Activated CD8-positive, alpha-beta memory T cell treated with anti-CD3 and anti-CD28 coated beads for 4 hours (primary cell): ENCODE measurements at regions not wholly inside any gene's neighbourhood (a gene's known extent, or its start where the extent isn't known, plus 50 kb on each side); places are given as distances from the start of the nearest gene placed in this dataset.
A peak's percentile ranks its signal among the peaks of the same experiment; 100 is the strongest.
"Not testable (repeated sequence)": the region's sequence is repeated elsewhere in the genome, so short reads cannot be mapped to it uniquely, and the experiment has no call there.

Experiments used
- DNase-seq, 2 donors: peaks; one replicate each; pipeline ENCODE4 v3.0.0-alpha.2; 2020; ENCODE audit warnings: low read depth in 2 of 2

DNA sequence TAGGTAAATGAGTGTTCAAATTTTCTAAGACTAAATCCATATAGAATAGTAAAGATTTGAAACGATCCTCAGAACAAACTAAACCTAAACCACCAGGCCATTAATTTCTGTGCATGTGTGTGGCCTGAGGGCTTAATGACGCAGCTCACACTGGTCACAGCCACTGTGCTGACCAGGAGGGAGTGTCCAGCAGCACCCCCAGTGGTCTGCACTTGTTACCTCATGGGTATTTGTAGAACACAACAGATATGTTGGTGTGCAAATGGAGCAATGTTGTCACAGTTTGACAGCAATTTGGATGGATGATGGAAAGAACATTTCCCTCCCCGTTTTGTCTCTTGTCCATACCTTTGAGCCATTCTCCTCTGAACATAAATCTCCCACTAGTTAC is 122.4 kb upstream of the EXOC2 start:
- no peak for DNase-seq

DNA sequence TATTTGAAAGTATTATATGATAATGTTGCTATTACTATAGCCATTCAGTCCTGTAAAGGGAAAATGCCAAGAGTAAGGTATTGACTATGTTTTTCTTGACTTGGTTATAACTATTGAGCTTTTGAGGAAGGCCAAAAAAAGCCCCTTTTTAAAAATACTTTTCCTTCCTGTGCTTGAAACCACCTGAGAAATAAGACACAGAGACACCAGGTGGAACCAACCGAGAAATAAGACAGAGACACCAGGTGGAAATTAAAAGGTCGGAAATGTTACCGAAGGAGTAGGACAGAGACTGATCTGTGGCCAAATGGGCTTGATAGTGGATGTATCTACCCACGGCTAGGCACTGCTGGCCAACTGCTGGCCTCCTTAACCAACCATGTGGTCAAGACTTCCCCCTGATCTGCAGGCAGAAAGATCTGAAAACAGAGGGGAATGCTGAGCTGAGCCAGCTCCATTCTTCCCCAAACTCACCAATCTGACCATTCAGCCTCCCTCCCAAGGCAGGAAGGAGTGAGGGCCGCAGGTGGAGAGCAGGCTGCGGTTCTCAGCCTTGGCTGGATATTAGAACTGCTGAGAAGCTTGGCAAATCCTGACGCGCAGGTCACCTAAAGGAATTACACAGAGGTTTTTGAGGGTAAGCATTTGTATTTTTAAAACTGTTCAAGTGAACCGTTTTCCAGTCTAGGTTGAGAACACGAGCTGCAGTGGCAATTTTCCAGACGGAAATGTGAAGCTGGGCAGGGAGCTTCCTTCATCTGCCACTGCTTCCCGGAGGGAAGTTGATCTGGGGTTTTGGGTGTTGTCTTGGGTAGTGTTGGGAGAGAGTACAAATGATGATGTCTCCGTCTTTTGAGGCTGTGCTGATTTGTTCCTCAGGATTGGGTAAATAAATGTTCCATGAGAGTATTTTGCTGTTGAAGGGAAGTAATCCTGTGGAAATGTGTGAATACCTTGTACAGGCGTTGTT is 121.7 kb upstream of the EXOC2 start:
- DNase-seq = no peak

DNA sequence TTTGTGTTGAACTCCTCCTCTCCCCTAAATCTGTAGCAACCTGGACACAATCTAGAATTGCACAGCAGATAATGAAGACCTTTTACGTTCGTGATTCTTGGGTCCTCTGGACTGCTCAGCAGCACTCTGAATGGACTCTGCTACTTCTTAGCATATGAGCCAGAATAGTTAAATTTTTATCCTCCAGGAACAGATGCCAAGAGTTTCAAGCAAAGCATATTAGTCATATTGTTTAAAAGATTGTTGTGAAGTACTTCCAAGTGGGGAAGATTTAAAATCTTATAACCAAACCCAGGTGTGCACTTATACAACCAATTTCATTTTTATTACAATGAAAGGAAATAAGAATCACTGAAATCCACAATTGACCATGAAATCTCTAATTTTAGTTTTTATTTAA is 118.9 kb upstream of the EXOC2 start:
- DNase-seq = no peak

DNA sequence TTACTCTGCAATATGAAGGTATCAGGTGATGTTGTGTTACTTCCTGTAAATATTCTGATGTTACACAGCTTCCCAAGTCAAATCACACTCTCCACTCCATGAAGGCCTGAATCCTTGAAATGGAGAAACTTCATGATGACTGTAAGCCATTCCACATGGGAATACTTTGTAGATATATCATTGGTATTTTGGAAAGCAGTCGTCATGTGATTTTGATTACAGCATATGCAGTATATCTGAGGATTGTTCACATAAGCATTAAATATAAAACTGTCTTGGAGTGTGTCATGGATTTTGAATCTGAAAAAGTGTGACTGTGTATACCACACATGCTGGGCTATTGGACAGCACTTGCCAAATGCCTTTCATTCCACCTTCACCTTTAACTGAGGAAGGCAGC is 118.3 kb upstream of the EXOC2 start:
- DNase-seq = no peak

DNA sequence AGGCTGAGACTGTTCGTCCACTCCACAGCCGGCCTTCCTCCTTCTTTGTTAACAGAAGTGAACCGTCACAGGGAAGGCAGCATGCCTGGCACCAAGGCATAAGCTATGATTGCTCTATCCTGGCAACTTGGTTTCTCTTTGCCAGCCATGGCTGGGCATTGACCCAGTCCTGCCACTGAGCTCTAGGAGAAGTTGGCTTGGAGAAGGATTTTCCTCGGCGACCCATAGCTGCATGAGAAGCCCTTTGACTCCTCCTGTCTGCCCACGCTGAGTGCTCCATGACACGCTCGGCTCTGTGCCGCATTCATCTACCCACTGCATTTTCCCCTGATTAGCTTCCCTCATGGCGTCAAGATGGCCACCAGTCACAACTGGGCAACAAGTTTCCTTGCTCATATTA is 111.8 kb upstream of the EXOC2 start:
- no peak for DNase-seq

DNA sequence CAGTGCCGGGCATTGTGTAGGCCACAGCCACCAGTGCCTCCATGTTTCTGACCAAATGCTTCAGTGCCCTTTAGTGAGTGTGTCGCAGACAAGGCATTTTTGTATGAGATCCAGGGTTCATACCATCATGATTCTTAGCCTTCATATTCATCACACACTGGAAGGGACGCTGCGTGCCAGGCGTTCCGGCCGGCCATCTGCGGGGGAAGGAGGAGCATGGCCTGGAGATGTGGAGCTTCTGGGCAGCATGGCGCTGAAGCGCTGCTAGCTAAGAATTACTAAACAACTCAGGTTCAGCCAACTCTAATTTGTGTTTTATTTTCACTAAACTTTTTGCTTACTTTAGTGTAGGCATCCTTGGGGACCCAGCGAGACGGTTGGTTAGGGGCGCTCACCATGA is 111.4 kb upstream of the EXOC2 start:
- DNase-seq = no peak

DNA sequence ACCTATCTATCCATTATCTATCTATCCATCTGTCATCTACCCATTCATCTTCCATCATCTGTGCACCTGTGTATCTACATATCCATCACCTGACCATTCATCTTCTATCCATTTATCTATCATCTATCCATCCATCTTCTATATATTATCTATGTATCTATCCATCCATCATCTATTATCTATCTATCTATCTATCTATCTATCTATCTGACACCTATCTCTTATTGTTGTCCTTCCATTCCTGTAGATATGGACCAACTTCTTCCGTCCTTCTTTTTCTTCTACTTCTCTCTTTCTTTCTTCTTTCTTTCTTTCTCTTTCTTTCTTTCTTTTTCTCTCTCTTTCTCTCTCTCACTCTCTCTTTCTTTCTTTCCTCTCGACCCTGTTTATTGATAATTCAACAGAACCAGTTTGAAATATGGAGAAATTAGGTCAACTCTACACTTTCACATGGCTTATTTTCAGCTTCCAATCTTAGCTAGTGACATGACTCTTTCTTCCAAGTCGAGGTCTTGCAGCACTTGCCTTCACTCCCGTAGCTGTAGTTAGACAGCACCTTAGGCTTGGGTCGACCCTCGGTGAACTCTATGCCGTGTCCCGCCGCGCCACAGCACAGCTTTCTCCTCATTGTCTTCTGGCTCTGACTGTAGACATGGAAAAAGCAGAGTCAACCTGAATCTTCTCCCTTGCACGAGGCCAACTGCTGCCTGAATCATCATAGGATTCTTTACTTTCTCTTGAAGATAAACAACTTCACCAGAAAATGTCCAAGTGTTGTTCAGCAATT is 110.4 kb upstream of the EXOC2 start:
- DNase-seq = no peak

DNA sequence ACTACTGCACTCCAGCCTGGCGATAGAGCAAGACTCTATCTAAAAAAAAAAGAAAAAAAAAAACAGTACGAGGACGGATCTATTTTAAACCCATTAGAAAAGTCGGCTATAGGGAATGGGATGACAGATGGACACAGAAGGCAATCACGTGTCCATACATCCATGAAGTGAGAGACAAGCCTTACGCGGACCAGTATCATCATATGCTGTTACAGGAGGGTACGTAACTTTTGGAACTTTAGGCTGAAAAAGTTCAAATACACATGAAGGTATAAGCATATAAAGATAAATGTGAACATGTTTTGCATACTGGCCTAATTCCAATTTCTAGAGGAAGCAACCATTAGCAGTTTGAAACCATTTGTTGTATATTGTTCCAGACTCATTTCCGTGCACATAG is 109.8 kb upstream of the EXOC2 start:
- no peak for DNase-seq

DNA sequence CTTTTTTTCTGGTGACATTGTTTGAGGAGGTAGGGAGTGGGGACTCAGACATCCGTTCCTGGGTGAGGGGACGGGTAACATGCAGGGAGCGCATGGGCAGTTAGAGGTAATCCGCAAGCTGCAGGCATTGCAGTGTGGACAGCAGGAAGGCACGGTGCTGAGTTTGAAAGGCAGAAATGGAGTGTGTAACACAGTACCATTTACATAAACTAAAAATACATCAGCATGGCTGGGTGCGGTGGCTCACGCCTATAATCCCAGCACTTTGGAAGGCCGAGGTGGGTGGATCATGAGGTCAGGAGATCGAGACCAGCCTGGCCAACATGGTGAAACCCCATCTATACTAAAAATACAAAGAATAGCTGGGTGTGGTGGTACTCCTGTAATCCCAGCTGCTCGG is 109.3 kb upstream of the EXOC2 start:
- not testable (repeated sequence) for DNase-seq

DNA sequence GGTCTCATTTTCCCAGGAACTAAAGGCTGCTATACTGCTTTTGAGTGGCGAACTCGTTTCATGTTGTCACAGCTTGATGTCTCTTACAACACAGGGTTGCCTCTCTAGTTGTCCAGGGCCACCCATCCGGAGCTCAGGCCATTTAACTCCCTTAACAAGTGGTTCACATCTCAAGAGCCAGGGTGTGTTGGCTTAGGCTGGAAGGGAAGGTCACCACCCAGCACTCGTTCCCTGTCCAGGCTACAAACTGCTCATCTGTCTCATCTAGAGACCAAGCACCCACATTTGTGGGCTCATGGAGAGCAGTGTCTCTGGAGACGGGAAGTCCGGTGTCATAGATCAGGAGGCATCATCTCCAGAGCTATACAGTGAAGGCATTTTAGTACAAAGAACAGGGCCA is 106.8 kb upstream of the EXOC2 start:
- DNase-seq = no peak

DNA sequence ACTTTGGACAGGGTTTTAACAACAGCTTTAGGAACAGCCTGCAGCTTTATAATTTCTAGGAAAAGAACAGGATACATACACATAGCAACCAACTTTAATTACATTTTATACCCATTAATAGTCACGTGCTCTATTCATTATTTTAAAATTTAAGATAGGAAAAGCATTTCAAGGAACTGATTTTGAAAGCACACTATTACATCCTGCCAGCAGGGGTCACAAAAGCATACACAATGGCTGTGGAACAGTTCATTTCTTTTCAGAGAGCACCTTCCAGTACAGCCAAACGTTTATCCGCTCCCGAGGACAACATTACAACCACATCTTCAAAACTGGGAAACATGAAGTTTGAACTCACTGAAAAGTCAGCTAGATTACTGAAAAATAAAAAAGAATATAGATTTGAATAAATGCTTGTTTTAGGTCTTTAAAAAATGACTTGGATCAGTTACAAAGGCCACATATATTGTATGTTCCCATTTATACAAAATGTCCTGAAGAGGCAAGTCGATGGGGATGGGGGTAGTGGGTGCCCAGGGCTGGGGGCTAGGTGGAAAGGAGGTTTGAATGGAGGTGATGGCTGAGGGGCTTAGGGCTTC is 104.6 kb upstream of the EXOC2 start:
- DNase-seq = no peak

DNA sequence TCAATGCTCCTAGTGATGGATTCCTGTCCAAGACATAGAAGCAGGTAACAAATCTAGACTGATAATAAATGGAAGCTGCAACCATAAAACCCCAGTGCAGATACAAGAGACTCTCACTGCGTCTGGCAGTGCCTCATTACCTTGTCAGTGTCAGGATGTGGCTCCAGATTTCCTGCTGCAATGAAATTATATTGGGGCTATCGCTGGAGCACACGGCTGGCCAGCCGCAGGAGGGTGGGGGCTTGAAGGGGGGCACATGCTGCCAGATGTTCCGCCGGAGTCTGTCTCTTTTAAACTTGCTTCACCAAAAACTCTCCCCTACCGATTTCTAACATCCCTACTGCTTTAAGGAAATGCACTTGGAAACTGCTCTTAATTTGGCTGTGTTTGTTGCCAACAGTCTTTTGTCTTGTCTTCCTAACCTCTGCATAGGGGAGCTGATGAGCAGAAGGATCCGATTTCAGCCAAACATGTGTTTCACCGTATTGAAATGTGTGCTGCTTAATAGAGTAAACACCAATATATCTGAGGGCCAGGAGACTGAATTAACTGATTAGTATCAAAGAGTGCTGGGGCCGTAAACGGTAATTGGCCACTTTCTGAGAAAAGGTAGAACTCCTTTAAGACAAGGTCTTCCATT is 102.2 kb upstream of the EXOC2 start:
- DNase-seq = no peak

DNA sequence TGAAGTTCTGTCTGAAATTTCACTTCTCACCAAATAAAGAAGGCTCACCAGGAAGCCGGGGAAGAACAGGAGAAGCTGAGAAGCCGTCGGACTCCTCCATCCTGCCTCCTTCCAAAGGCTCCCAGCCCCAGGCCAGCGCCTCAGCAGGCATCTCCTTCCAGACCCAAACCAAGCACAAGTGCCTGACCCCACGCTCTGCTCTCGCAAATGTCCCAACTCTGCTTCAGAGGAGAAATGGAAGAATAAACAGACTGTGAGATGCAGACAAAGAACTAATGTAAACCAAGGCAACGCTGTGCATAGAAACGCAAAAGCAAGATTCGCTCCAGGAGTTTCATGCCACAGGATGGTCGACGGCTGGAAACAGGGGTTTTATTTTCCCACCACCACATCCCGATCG is 100.3 kb upstream of the EXOC2 start:
- no peak for DNase-seq

DNA sequence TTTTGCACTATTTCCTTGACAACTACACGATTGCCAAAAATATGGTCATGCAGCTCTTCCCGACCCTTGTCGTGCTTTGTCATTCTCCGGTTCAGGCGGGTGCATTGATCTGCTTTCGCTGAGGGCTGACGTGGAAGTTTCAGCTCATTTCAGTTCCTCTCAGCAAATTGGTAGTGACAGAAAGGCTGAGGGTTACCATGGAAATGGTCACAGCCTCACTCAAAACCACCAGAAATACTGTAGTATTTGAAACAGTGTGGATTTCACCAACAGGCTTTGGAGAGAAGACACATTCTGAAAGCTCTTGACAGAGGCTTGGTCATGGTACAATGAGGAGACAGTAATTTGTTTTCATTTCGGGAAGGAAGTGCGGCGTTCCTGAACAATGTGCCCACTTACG is 99.7 kb upstream of the EXOC2 start:
- no peak for DNase-seq

DNA sequence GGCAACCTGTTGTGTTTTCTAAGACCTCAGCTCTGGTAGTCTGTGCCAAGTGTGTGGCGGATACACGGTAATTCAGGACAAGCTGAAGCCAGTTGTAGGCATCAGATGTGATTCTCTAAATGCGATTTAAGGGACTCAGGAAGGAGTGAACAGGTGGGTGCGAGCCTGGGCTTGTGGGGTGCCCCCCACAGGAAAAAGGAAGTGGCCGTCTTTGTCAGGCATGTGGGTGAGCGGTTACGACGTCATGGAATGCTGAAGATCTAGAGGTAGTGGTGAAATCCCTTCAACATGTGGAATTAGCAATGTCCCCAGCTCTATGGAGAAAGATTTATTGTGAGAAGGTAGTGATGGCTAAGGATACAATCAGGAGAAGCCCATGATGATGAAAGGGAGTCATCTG is 95.1 kb upstream of the EXOC2 start:
- DNase-seq = peak in 1 of 2 donors; percentile 18

DNA sequence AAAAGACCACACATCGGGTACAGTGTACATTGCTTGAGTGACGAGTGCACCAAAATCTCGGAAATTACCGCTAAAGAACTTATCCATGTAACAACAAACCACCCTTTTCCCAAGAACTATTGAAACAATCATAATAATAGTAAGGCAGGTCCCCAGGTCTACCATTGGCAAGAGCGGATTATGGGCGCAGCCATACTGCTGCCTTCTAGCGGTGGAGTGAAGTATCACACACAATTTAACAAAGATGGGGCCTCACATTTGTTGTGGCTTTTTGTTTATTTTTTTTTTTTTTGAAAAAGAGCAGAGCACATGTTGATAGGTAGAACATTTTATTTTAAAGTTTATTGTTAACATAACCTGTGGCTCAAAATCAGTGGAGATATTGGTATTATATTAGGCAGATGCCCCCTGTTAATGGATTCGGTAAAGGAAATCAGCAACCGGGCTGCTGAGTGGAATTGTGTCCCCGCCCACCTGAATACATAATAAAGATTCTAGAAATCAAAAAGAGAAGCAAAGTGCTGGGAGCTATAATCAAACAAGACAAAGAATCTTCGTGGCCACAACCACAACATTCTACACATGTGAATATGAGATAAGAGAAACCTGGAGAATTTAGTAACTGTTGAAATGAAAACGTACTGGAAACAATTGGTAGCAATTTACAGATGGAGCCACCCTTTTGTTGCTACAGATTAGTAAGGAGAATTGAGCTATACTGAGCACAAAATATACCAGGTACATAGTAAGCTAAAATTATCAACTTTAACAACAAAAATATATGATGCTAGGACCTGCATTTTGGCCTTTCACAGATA is 94.2 kb upstream of the EXOC2 start:
- DNase-seq = no peak

DNA sequence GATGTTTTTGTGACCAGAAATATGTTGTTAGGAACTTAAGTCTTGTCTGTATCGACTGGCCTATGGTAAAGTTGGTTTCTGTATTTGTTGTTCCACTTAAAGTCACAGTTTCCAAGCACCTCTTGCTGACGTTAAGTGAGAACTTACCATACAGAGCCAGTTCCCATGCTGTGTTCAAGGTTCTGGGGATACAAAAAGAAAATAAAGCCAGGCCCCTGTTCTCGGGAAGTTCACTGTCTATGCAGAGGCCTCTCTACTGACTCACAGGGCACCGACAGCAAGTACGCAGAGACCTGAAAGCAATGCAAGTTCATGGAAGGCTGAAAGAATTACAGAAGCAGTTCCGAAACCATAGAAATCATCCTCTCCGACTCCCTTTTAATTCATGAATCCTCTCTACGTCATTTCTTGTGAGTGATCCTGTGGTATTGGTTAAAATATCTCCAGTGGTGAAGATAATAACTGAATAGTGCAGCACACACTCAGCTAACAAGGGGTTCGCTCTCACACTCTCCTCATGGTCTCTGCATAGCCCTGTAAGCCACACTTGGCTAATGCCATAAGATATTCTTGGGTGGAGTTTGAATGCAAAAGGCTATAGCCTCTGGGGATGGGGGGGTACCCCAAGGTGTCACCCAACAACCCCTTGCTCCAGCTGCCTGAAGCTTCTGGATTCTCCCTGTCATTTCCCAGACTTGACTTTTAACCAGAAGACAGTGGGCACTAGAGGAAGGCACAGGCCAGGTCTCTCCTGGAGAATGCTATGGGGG is 91.2 kb upstream of the EXOC2 start:
- DNase-seq = no peak

DNA sequence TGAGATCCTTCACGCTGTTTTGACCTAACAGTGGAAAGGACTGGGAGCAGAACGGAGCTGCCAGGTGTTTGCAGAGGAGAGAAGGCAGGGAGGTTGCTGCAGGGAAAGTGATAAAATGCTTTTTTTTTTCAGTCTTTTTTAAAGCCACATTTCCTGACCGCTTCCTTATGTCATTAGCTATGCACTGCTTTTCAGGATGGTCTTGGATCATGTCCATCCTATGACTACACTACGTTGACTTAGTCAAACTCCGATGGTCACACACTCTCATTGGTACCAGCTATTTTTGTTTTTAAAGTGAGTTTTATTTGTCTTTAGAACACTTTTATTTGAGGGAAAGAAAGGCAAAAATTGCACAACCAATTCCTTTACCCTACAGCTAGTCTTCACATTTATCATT is 89.2 kb upstream of the EXOC2 start:
- no peak for DNase-seq

DNA sequence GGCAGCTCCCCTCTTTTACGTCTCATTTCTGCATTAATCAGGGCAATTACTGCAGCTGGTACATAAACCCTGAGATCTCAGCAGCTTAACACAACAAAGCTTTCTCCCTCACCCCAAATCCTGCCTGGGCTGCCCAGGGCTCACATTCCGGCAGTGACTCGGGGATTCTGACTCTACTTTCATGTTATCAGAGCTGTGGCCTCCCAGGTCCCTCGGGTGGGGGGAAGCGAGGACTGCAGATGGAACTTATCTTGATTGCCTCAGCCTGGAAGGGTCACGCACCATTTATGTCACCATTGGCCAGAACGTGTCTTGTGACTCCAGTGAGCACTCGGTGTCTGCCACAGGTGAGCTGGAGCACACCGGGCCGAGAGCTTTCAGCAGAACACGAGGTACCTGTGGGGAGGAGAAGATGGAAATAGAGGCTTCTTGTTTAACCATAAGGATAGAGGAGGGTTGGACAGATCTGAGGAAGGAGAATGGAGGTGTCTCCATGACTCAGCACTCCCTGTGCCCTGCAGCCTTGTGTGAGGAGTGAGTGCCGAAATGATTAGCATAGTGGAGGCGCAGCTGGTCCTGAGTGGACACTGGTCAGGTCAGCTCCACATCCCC is 88.5 kb upstream of the EXOC2 start:
- no peak for DNase-seq

DNA sequence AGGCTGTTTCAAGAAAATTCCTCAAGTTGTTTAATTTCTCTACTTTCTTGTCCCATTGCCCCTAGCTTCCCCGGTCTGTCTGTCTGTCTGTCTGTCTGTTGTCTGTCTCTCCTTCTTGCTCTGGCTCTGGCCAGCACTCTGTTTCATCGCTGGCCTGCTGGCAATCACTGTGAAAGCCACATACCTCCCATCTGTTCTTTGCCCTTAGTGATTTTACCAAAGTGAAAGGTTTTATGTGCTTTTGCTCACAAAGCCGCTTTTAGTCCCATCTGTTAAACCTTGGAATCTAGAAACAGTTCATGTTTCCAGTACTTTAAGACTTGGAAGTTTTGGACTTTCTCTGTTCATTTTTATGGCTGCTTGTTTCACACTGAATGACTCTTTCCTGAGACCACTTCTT is 87.8 kb upstream of the EXOC2 start:
- DNase-seq = no peak
